Osteoblast (primary cell): ENCODE measurements at regions not wholly inside any gene's neighbourhood (a gene's known extent, or its start where the extent isn't known, plus 50 kb on each side); places are given as distances from the start of the nearest gene placed in this dataset.

Experiments
- DNase-seq: peaks from one replicate; pipeline ENCODE4 v3.0.0; 2011; ENCODE audit warnings: low spot score, mixed read lengths; ENCODE audit not compliant: insufficient read length; ENCODE audit errors: missing footprints
- H2AFZ ChIP-seq: 2 replicates; pipeline ENCODE4 v1.6.0; 2011; ENCODE audit warnings: mild to moderate bottlenecking, low read length
- H3K27ac ChIP-seq: 2 replicates; pipeline ENCODE4 v1.5.1; 2011; ENCODE audit warnings: mild to moderate bottlenecking, low read depth, low read length, moderate library complexity
- H3K27me3 ChIP-seq: 2 replicates; pipeline ENCODE4 v1.6.0; 2012; ENCODE audit warnings: mild to moderate bottlenecking, control low read depth, inconsistent platforms, low read length, moderate library complexity; ENCODE audit not compliant: insufficient read depth
- H3K36me3 ChIP-seq: 2 replicates; pipeline ENCODE4 v1.5.1; 2011; ENCODE audit warnings: mild to moderate bottlenecking, low read length, control low read depth, moderate library complexity; ENCODE audit not compliant: insufficient read depth
- H3K4me1 ChIP-seq: 2 replicates; pipeline ENCODE4 v1.5.1; 2011; ENCODE audit warnings: mild to moderate bottlenecking, low read length, control low read depth, moderate library complexity; ENCODE audit not compliant: insufficient read depth
- H3K4me2 ChIP-seq: 2 replicates; pipeline ENCODE4 v1.6.0; 2011; ENCODE audit warnings: mild to moderate bottlenecking, low read length; ENCODE audit not compliant: insufficient read depth
- H3K4me3 ChIP-seq: fragments of 200-600 bp; sonication (generic); 3 replicates; pipeline ENCODE4 v1.5.1; 2012; ENCODE audit warnings: mild to moderate bottlenecking, low read length, inconsistent platforms; ENCODE audit not compliant: insufficient read depth
- H3K79me2 ChIP-seq: 2 replicates; pipeline ENCODE4 v1.6.0; 2012; ENCODE audit warnings: mild to moderate bottlenecking, low read length, control low read depth, inconsistent platforms; ENCODE audit not compliant: insufficient read depth
- H3K9me3 ChIP-seq: 2 replicates; pipeline ENCODE4 v1.5.1; 2011; ENCODE audit warnings: low read depth, low read length, control low read depth
- H4K20me1 ChIP-seq: 2 replicates; pipeline ENCODE4 v1.6.0; 2012; ENCODE audit warnings: mild to moderate bottlenecking, low read length, control low read depth; ENCODE audit not compliant: insufficient read depth
- CTCF ChIP-seq: IDR thresholded peaks from 2 replicates; pipeline ENCODE4 v1.5.1; 2011; ENCODE audit warnings: mild to moderate bottlenecking, low read depth, low read length, moderate library complexity; ENCODE audit errors: extremely low read depth

DNA sequence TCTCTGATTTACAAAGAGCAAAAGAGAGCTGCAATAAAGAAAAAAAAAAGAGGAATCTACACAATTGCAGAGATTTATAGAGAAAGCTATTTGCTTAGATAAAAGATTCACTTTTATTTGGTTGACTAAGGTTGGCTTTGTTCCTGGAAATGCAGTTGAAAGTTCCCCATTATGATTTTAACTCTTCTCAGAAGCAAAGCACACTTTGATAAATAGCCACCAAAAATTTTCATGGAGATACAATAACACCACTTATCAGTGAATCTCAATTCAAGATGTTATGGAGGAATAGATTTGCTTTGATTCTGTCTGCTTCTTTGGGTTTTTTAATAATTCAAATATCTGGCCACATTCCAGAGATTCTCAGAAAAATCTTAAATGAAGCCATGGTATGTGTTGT lies 88.5 kb upstream of the ANO3 start:
- no peak for DNase-seq
- no peaks in the 10 kb centered on the region for H3K36me3 ChIP-seq
- H2AFZ ChIP-seq, result no peak overlapping the region
- H3K27ac ChIP-seq, result no peak overlapping the region
- H4K20me1 ChIP-seq, result no peaks in the 10 kb centered on the region
- H3K4me3 ChIP-seq, result no peak overlapping the region
- TF ChIP-seq CTCF, result no peak
- no peaks in the 10 kb centered on the region for H3K79me2 ChIP-seq
- H3K9me3 ChIP-seq, result no peaks in the 10 kb centered on the region
- H3K4me2 ChIP-seq, result no peak overlapping the region
- H3K27me3 ChIP-seq, result no peaks in the 10 kb centered on the region
- no peaks in the 10 kb centered on the region for H3K4me1 ChIP-seq

DNA sequence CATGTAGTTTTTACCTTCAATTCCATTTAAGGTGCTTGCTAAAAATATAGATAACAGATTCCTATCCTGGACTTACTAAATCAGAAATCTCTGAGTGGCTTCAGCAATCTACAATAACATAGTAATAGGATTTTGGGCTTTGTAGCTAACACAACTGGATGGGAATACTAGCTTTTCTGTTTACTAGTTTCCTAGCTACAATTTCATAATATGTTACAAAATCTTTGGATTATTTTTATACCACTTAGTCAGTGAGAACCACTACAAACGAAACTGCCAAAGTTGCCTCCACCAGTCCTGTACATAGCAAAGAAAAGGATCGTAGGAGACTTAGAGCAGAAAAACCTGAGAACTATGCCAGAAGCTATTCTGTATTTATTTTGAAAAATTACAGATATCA lies 87.7 kb upstream of the ANO3 start:
- Histone ChIP-seq H3K4me1 (no peaks in the 10 kb centered on the region), H3K4me2 (no peak overlapping the region), H3K27me3 (no peaks in the 10 kb centered on the region), H3K4me3 (no peak overlapping the region), H3K36me3 (no peaks in the 10 kb centered on the region), H3K27ac (peak overlapping the region; percentile 8), H3K9me3 (no peaks in the 10 kb centered on the region), H4K20me1 (no peaks in the 10 kb centered on the region), H2AFZ (no peak overlapping the region), H3K79me2 (no peaks in the 10 kb centered on the region)
- TF ChIP-seq CTCF, result no peak
- peak; percentile 57 for DNase-seq

- H3K36me3 ChIP-seq, result no peaks in the 10 kb centered on the region
- H3K9me3 ChIP-seq, result no peaks in the 10 kb centered on the region
- H3K27me3 ChIP-seq, result no peaks in the 10 kb centered on the region
- no peaks in the 10 kb centered on the region for H3K4me1 ChIP-seq
- H4K20me1 ChIP-seq, result no peaks in the 10 kb centered on the region
- H2AFZ ChIP-seq, result no peak overlapping the region
- no peak overlapping the region for H3K4me2 ChIP-seq
- no peak overlapping the region for H3K4me3 ChIP-seq
- H3K27ac ChIP-seq, result peak overlapping the region; percentile 25
- no peak for DNase-seq
- TF ChIP-seq CTCF, result no peak
- H3K79me2 ChIP-seq, result no peaks in the 10 kb centered on the region
These were observed 86.9 kb upstream of the ANO3 start for GRCh38 chr11:26245046-26245445.

DNA sequence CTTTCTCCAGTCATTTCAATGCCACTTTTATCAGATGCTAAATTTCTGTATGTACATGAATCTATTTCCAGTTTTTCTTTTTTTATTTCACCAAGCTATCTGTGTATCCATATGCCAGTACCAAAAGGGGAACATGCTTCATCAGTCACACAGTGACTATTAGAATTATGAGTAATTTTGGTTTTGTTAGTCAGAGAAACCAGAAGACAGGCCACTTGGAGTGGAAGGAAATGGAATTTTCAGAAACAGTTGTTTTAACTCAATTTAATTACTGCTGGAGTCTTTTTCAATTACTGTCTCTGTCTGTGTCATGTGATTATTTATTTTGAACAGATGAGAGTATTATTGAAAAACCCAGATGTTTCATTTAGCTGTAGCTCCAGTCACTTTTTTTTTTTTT lies 84.6 kb upstream of the ANO3 start:
- TF ChIP-seq CTCF, result no peak
- DNase-seq, result peak; percentile 73
- no peaks in the 10 kb centered on the region for H3K27me3 ChIP-seq
- H3K9me3 ChIP-seq, result no peaks in the 10 kb centered on the region
- H3K4me2 ChIP-seq, result no peak overlapping the region
- no peaks in the 10 kb centered on the region for H3K79me2 ChIP-seq
- H3K4me1 ChIP-seq, result no peaks in the 10 kb centered on the region
- no peak overlapping the region for H3K4me3 ChIP-seq
- no peaks in the 10 kb centered on the region for H4K20me1 ChIP-seq
- no peaks in the 10 kb centered on the region for H3K36me3 ChIP-seq
- no peak overlapping the region for H2AFZ ChIP-seq
- H3K27ac ChIP-seq, result peak overlapping the region; percentile 18
